PC-3 (cell line): ENCODE measurements at regions not wholly inside any gene's neighbourhood (a gene's known extent, or its start where the extent isn't known, plus 50 kb on each side); places are given as distances from the start of the nearest gene placed in this dataset.

Experiments used
- ATAC-seq: fragments of 200-7000 bp; cut with Tn5 transposase; 2 replicates; pipeline ENCODE4 v1.9.1; 2020; ENCODE audit warnings: mild to moderate bottlenecking, moderate library complexity
- BruUV-seq: library from RNA; stranded (reverse); fragments of 400-500 nt; replicated peaks from 2 replicates; lab custom pipeline; 2021; lab: Mats Ljungman, UMichigan
- CTCF ChIA-PET: fragments of 300-600 bp; sonication (Branson Sonifier 250); formaldehyde crosslinking; loops from one replicate; lab custom pipeline; 2022; ENCODE audit warnings: antibody characterized with exemption; lab: Charles Lee
- POLR2A ChIA-PET: fragments of 300-600 bp; sonication (Branson Sonifier 250); formaldehyde crosslinking; loops from one replicate; lab custom pipeline; 2022; ENCODE audit warnings: antibody characterized with exemption; ENCODE audit not compliant: unreplicated experiment; lab: Charles Lee
- DNase-seq: peaks from one replicate; pipeline ENCODE4 v3.0.0-alpha.2; 2015
- H2AFZ ChIP-seq: fragments of 300-600 bp; sonication (generic); 2 replicates; pipeline ENCODE4 v1.6.0; 2016; ENCODE audit warnings: antibody characterized with exemption, low read length
- H3F3A ChIP-seq: fragments of 300-600 bp; sonication (generic); one replicate; pipeline ENCODE4 v1.6.0; 2017; ENCODE audit warnings: antibody characterized with exemption, low read length, control low read depth, mild to moderate bottlenecking; ENCODE audit not compliant: unreplicated experiment
- H3K27ac ChIP-seq: fragments of 300-600 bp; sonication (generic); 2 replicates; pipeline ENCODE4 v1.5.1; 2016; ENCODE audit warnings: mild to moderate bottlenecking, low read length
- H3K27me3 ChIP-seq: fragments of 300-600 bp; sonication (generic); 2 replicates; pipeline ENCODE4 v1.6.1; 2016; ENCODE audit warnings: low read length, mixed read lengths
- H3K36me3 ChIP-seq: fragments of 300-600 bp; sonication (generic); 2 replicates; pipeline ENCODE4 v1.6.1; 2016; ENCODE audit warnings: low read depth, mixed run types, low read length, mixed read lengths
- H3K4me1 ChIP-seq: fragments of 300-600 bp; sonication (generic); 2 replicates; pipeline ENCODE4 v1.5.1; 2016; ENCODE audit warnings: low read length; ENCODE audit not compliant: insufficient read depth
- H3K4me2 ChIP-seq: fragments of 300-600 bp; sonication (generic); 2 replicates; pipeline ENCODE4 v1.6.0; 2016; ENCODE audit warnings: low read length
- H3K4me3 ChIP-seq: fragments of 300-600 bp; sonication (generic); 2 replicates; pipeline ENCODE4 v1.5.1; 2016; ENCODE audit warnings: mild to moderate bottlenecking, low read length, mixed read lengths
- H3K79me2 ChIP-seq: fragments of 300-600 bp; sonication (generic); 2 replicates; pipeline ENCODE4 v1.6.1; 2017; ENCODE audit warnings: low read length, mixed read lengths
- H3K9ac ChIP-seq: fragments of 300-600 bp; sonication (generic); 2 replicates; pipeline ENCODE4 v1.6.0; 2016; ENCODE audit warnings: mild to moderate bottlenecking, low read length
- H3K9me2 ChIP-seq: fragments of 300-600 bp; sonication (generic); replicated peaks from 2 replicates; pipeline ENCODE4 v1.6.1; 2016; ENCODE audit warnings: mixed run types, low read length, mixed read lengths
- H3K9me3 ChIP-seq: fragments of 300-600 bp; sonication (generic); 2 replicates; pipeline ENCODE4 v1.6.1; 2016; ENCODE audit warnings: low read length, mixed read lengths
- H4K20me1 ChIP-seq: fragments of 300-600 bp; sonication (generic); 2 replicates; pipeline ENCODE4 v1.6.1; 2016; ENCODE audit warnings: low read length, mixed read lengths
- EZH2 ChIP-seq: fragments of 300-600 bp; sonication (generic); IDR thresholded peaks from one replicate; pipeline ENCODE4 v1.6.1; 2017; ENCODE audit warnings: antibody characterized with exemption, mild to moderate bottlenecking, low read length; ENCODE audit not compliant: unreplicated experiment
- EZH2phosphoT487 ChIP-seq: fragments of 300-600 bp; sonication (generic); IDR thresholded peaks from 2 replicates; pipeline ENCODE4 v1.6.1; 2018; ENCODE audit warnings: mild to moderate bottlenecking, antibody characterized with exemption, low read length, borderline replicate concordance
- intact Hi-C: fragments of 100-400 bp; cut with micrococcal nuclease; formaldehyde crosslinking; loops from 2 replicates; pipeline ENCODE4 v1.9.0; 2023
- TF ChIP-seq, protein P1 (sequence below): fragments of 300-600 bp; sonication (generic); conservative IDR thresholded peaks from 2 replicates; pipeline ENCODE4 v1.5.1; 2017; ENCODE audit warnings: antibody characterized with exemption, low read depth, mild to moderate bottlenecking, low read length

DNA sequence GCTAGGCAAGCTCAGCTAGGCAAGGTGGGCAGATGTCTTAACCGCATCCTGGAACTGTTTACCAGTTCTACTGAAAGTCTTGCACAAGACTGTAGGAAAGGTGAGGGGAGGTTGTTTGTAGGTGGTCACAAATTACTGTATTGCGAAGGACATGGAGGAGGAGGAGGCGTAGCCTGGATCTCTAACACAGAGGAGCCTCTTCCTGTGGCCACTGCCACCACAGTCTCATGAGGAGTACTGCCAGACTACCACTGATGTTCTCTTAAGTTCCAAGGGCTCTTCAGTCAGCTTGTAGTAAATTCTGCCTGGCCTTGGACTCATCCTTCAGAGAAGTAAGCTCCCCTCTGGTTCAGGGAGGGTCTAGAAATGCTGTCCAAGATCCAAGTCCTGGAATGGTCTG is 258.6 kb downstream of the FAT4 start:
- Histone ChIP-seq H3F3A (no peaks in the 10 kb centered on the region), H3K4me1 (no peaks in the 10 kb centered on the region), H3K4me3 (no peak overlapping the region), H3K27me3 (no peaks in the 10 kb centered on the region), H3K4me2 (no peak overlapping the region), H3K9me2 (no peaks in the 10 kb centered on the region), H3K36me3 (no peaks in the 10 kb centered on the region), H3K9ac (no peak overlapping the region), H3K79me2 (no peaks in the 10 kb centered on the region), H4K20me1 (no peaks in the 10 kb centered on the region), H3K27ac (no peak overlapping the region), H3K9me3 (no peaks in the 10 kb centered on the region), H2AFZ (no peak overlapping the region)
- POLR2A ChIA-PET, result no interaction called here
- no TSS peak for BruUV-seq
- intact Hi-C loops, result no loop called here
- no peak for DNase-seq
- CTCF ChIA-PET, result no interaction called here
- no peak for TF ChIP-seq EZH2
- no peak for TF ChIP-seq EZH2phosphoT487
- TF ChIP-seq, protein P1, sequence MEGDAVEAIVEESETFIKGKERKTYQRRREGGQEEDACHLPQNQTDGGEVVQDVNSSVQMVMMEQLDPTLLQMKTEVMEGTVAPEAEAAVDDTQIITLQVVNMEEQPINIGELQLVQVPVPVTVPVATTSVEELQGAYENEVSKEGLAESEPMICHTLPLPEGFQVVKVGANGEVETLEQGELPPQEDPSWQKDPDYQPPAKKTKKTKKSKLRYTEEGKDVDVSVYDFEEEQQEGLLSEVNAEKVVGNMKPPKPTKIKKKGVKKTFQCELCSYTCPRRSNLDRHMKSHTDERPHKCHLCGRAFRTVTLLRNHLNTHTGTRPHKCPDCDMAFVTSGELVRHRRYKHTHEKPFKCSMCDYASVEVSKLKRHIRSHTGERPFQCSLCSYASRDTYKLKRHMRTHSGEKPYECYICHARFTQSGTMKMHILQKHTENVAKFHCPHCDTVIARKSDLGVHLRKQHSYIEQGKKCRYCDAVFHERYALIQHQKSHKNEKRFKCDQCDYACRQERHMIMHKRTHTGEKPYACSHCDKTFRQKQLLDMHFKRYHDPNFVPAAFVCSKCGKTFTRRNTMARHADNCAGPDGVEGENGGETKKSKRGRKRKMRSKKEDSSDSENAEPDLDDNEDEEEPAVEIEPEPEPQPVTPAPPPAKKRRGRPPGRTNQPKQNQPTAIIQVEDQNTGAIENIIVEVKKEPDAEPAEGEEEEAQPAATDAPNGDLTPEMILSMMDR, result no peak
- ATAC-seq, result no peak

DNA sequence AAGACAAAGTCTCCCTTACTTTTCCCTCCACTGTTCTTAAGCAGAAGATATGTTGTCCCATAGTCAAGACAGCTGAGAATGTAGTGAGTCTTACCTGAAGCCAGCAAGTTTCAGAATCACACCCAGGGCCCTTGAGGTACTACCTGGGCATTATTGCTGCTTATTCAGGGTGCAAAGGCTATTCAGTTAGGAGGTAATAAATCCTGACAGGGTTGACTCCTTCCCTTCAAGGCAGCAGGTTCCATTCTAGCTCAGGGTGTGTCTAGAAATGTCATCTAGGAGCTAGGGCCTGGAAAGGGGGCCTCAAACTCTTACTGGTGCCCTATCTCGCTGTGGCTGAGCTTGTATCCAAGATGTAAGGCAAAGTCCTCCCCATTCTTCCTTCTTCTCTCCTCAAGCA is 259.0 kb downstream of the FAT4 start:
- Histone ChIP-seq H3K9ac (no peak overlapping the region), H3K27me3 (no peaks in the 10 kb centered on the region), H3K4me2 (no peak overlapping the region), H3K9me2 (no peaks in the 10 kb centered on the region), H3K27ac (no peak overlapping the region), H3K36me3 (no peaks in the 10 kb centered on the region), H4K20me1 (no peaks in the 10 kb centered on the region), H3K4me1 (no peaks in the 10 kb centered on the region), H2AFZ (no peak overlapping the region), H3K4me3 (no peak overlapping the region), H3F3A (no peaks in the 10 kb centered on the region), H3K79me2 (no peaks in the 10 kb centered on the region), H3K9me3 (no peaks in the 10 kb centered on the region)
- DNase-seq (no peak), ATAC-seq (no peak)
- TF ChIP-seq, protein P1, result no peak
- TF ChIP-seq EZH2phosphoT487, result no peak
- TF ChIP-seq EZH2, result no peak
- BruUV-seq, result no TSS peak
- CTCF ChIA-PET, result no interaction called here
- POLR2A ChIA-PET, result no interaction called here
- intact Hi-C loops, result no loop called here

DNA sequence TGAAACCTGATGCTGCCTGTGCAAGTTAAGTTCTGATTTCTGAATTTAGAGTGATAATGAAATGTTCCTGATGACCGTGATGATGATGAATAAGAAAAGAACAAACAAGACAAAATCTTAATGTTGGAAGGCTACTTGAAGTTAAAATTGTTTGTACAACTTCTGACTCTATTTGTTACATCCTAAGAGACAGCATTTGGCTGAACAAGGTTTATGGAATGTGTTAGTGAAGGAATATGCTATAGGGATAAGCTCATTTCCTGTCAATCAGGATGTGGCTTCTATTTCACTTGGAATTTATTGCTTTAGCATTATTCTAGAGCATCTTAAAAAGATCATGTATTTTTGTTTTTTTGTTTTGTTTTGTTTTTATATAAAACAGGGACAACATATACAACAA is 267.5 kb downstream of the FAT4 start:
- H2AFZ ChIP-seq, result no peak overlapping the region
- intact Hi-C loops, result no loop called here
- H3K4me1 ChIP-seq, result no peaks in the 10 kb centered on the region; the same call in 1 of the 2 replicates
- H3K36me3 ChIP-seq, result no peaks in the 10 kb centered on the region
- H3K4me2 ChIP-seq, result no peak overlapping the region
- no peak overlapping the region for H3K9ac ChIP-seq
- H3K79me2 ChIP-seq, result no peaks in the 10 kb centered on the region
- H3K27ac ChIP-seq, result no peak overlapping the region
- CTCF ChIA-PET, result no interaction called here
- BruUV-seq, result no TSS peak
- no peaks in the 10 kb centered on the region for H3K9me3 ChIP-seq
- POLR2A ChIA-PET, result no interaction called here
- ATAC-seq (peak; percentile 62), DNase-seq (peak; percentile 29)
- no peaks in the 10 kb centered on the region for H4K20me1 ChIP-seq
- H3K4me3 ChIP-seq, result no peak overlapping the region
- no peaks in the 10 kb centered on the region for H3F3A ChIP-seq
- no peaks in the 10 kb centered on the region for H3K9me2 ChIP-seq
- no peaks in the 10 kb centered on the region for H3K27me3 ChIP-seq
- no peak for TF ChIP-seq EZH2
